Mesendoderm (in vitro differentiated cells): ENCODE measurements at regions not wholly inside any gene's neighbourhood (a gene's known extent, or its start where the extent isn't known, plus 50 kb on each side); places are given as distances from the start of the nearest gene placed in this dataset.

ENCODE experiments used
- DNase-seq: peaks from one replicate; pipeline ENCODE4 v3.0.0; 2013
- H2AK5ac ChIP-seq: 2 replicates; pipeline ENCODE4 v1.6.1; 2013; ENCODE audit warnings: low read length, inconsistent platforms
- H2BK120ac ChIP-seq: 2 replicates; pipeline ENCODE4 v1.6.1; 2013; ENCODE audit warnings: low read depth, mild to moderate bottlenecking, low read length, moderate library complexity, mixed read lengths
- H2BK15ac ChIP-seq: replicated peaks from 2 replicates; pipeline ENCODE4 v1.6.1; 2013; ENCODE audit warnings: low read depth, mild to moderate bottlenecking, moderate library complexity
- H2BK5ac ChIP-seq: 2 replicates; pipeline ENCODE4 v1.6.1; 2013; ENCODE audit warnings: low read length, inconsistent platforms
- H3K18ac ChIP-seq: 2 replicates; pipeline ENCODE4 v1.6.1; 2013; ENCODE audit warnings: mild to moderate bottlenecking, low read length, mixed read lengths
- H3K23ac ChIP-seq: one replicate; pipeline ENCODE4 v1.6.1; 2013; ENCODE audit warnings: low read length
- H3K27ac ChIP-seq: 2 replicates; pipeline ENCODE4 v1.5.1; 2013; ENCODE audit warnings: low read depth, mild to moderate bottlenecking, inconsistent platforms, low read length, moderate library complexity
- H3K27me3 ChIP-seq: 2 replicates; pipeline ENCODE4 v1.6.1; 2013; ENCODE audit warnings: low read length, control low read depth, mild to moderate bottlenecking, inconsistent platforms; ENCODE audit not compliant: insufficient read depth, poor library complexity
- H3K36me3 ChIP-seq: 2 replicates; pipeline ENCODE4 v1.6.1; 2013; ENCODE audit warnings: low read length, inconsistent platforms; ENCODE audit not compliant: control insufficient read depth, insufficient read depth
- H3K4ac ChIP-seq: one replicate; pipeline ENCODE4 v1.6.1; 2013; ENCODE audit warnings: low read depth, mild to moderate bottlenecking, low read length, moderate library complexity
- H3K4me1 ChIP-seq: 2 replicates; pipeline ENCODE4 v1.6.1; 2013; ENCODE audit warnings: low read depth, low read length, inconsistent platforms; ENCODE audit not compliant: control insufficient read depth
- H3K4me2 ChIP-seq: 2 replicates; pipeline ENCODE4 v1.6.1; 2013; ENCODE audit warnings: low read length
- H3K4me3 ChIP-seq: 2 replicates; pipeline ENCODE4 v1.5.1; 2013; ENCODE audit warnings: mild to moderate bottlenecking, low read length
- H3K56ac ChIP-seq: one replicate; pipeline ENCODE4 v1.6.1; 2013; ENCODE audit warnings: low read length
- H3K79me1 ChIP-seq: 2 replicates; pipeline ENCODE4 v1.6.1; 2013; ENCODE audit warnings: low read length, inconsistent platforms
- H3K79me2 ChIP-seq: 2 replicates; pipeline ENCODE4 v1.6.1; 2013; ENCODE audit warnings: mild to moderate bottlenecking, low read length; ENCODE audit not compliant: control insufficient read depth, insufficient read depth
- H3K9ac ChIP-seq: 2 replicates; pipeline ENCODE4 v1.6.1; 2013; ENCODE audit warnings: low read length, inconsistent platforms
- H4K5ac ChIP-seq: one replicate; pipeline ENCODE4 v1.6.1; 2013; ENCODE audit warnings: low read length
- H4K8ac ChIP-seq: one replicate; pipeline ENCODE4 v1.6.1; 2013; ENCODE audit warnings: low read depth, mild to moderate bottlenecking, control low read depth, low read length, moderate library complexity
- WGBS: extraction: QIAGEN DNeasy Blood & Tissue Kit; methylation state at CpG from one replicate; pipeline ENCODE4 v1.1.7; 2013; ENCODE audit warnings: low lambda C conversion rate, missing lambda C conversion rate; ENCODE audit not compliant: insufficient coverage; ENCODE audit errors: extremely low coverage; 5-methylcytosine and 5-hydroxymethylcytosine counted together

- H4K8ac ChIP-seq, result no peak overlapping the region
- no CpG with 5 or more reads among the region's 2 CpGs for WGBS
Observed at GRCh38 chr20:43794326-43794725, 67.5 kb upstream of the GTSF1L start.

GRCh38 chr20:43789593-43789992, 62.8 kb upstream of the GTSF1L start:
- Histone ChIP-seq H3K4ac (no peak overlapping the region), H3K4me2 (no peak overlapping the region), H4K8ac (no peak overlapping the region), H3K4me1 (no peaks in the 10 kb centered on the region), H4K5ac (no peak overlapping the region), H2BK5ac (no peak overlapping the region), H3K79me1 (no peaks in the 10 kb centered on the region), H2AK5ac (no peak overlapping the region), H3K79me2 (no peaks in the 10 kb centered on the region), H3K18ac (no peak overlapping the region), H3K36me3 (no peaks in the 10 kb centered on the region), H2BK15ac (no peak overlapping the region), H2BK120ac (no peak overlapping the region), H3K56ac (no peak overlapping the region), H3K27me3 (no peaks in the 10 kb centered on the region), H3K27ac (no peak overlapping the region), H3K23ac (no peak overlapping the region), H3K4me3 (no peak overlapping the region), H3K9ac (no peak overlapping the region)
- no peak for DNase-seq

More at GRCh38 chr20:43794326-43794725, 67.5 kb upstream of the GTSF1L start:
- Histone ChIP-seq H3K27ac (peak overlapping the region; percentile 19), H3K4ac (no peak overlapping the region), H3K4me2 (no peak overlapping the region), H3K79me1 (no peaks in the 10 kb centered on the region), H3K18ac (no peak overlapping the region), H3K27me3 (no peaks in the 10 kb centered on the region), H3K4me1 (no peaks in the 10 kb centered on the region), H3K79me2 (no peaks in the 10 kb centered on the region), H3K56ac (no peak overlapping the region), H3K4me3 (no peak overlapping the region), H4K5ac (no peak overlapping the region), H2BK120ac (no peak overlapping the region), H3K36me3 (no peaks in the 10 kb centered on the region), H2AK5ac (no peak overlapping the region), H2BK15ac (no peak overlapping the region), H3K23ac (no peak overlapping the region), H3K9ac (no peak overlapping the region), H2BK5ac (no peak overlapping the region)
- no peak for DNase-seq

GRCh38 chr20:43787937-43788336, 61.1 kb upstream of the GTSF1L start:
- H3K79me1 ChIP-seq, result no peaks in the 10 kb centered on the region
- H3K4ac ChIP-seq, result no peak overlapping the region
- H3K4me3 ChIP-seq, result no peak overlapping the region
- no peak overlapping the region for H3K23ac ChIP-seq
- no peak for DNase-seq
- no peak overlapping the region for H3K18ac ChIP-seq
- H3K27me3 ChIP-seq, result no peaks in the 10 kb centered on the region
- no peak overlapping the region for H4K8ac ChIP-seq
- no peaks in the 10 kb centered on the region for H3K36me3 ChIP-seq
- H2AK5ac ChIP-seq, result no peak overlapping the region
- WGBS, result no CpG with 5 or more reads among the region's 2 CpGs
- no peak overlapping the region for H2BK120ac ChIP-seq
- no peak overlapping the region for H3K4me2 ChIP-seq
- no peak overlapping the region for H3K56ac ChIP-seq
- no peaks in the 10 kb centered on the region for H3K4me1 ChIP-seq
- H2BK15ac ChIP-seq, result no peak overlapping the region
- H4K5ac ChIP-seq, result no peak overlapping the region
- H3K27ac ChIP-seq, result no peak overlapping the region
- H3K79me2 ChIP-seq, result no peaks in the 10 kb centered on the region
- H2BK5ac ChIP-seq, result no peak overlapping the region
- no peak overlapping the region for H3K9ac ChIP-seq

- Histone ChIP-seq H3K4me3 (no peak overlapping the region), H2BK5ac (no peak overlapping the region), H3K4me1 (no peaks in the 10 kb centered on the region), H3K4ac (no peak overlapping the region), H3K9ac (no peak overlapping the region), H3K56ac (no peak overlapping the region), H2BK15ac (no peak overlapping the region), H3K27ac (no peak overlapping the region), H3K36me3 (no peaks in the 10 kb centered on the region), H3K27me3 (no peaks in the 10 kb centered on the region), H3K79me2 (no peaks in the 10 kb centered on the region), H2BK120ac (no peak overlapping the region), H3K4me2 (no peak overlapping the region), H3K79me1 (no peaks in the 10 kb centered on the region), H3K23ac (no peak overlapping the region), H3K18ac (no peak overlapping the region), H4K5ac (no peak overlapping the region), H2AK5ac (no peak overlapping the region), H4K8ac (no peak overlapping the region)
- no peak for DNase-seq
- no CpG with 5 or more reads among the region's 5 CpGs for WGBS
Observed at GRCh38 chr20:43786885-43787284, 60.1 kb upstream of the GTSF1L start.

- no peak overlapping the region for H3K4me3 ChIP-seq
- H2BK120ac ChIP-seq, result no peak overlapping the region
- no peak overlapping the region for H2AK5ac ChIP-seq
- H3K27ac ChIP-seq, result no peak overlapping the region
- H3K4me2 ChIP-seq, result no peak overlapping the region
- H4K5ac ChIP-seq, result no peak overlapping the region
- H4K8ac ChIP-seq, result no peak overlapping the region
- no peak overlapping the region for H2BK5ac ChIP-seq
- no peak overlapping the region for H3K4ac ChIP-seq
- H3K79me1 ChIP-seq, result no peaks in the 10 kb centered on the region
- H3K9ac ChIP-seq, result no peak overlapping the region
- H3K18ac ChIP-seq, result no peak overlapping the region
- H2BK15ac ChIP-seq, result no peak overlapping the region
- H3K23ac ChIP-seq, result no peak overlapping the region
- no peaks in the 10 kb centered on the region for H3K4me1 ChIP-seq
- H3K27me3 ChIP-seq, result no peaks in the 10 kb centered on the region
- no peak overlapping the region for H3K56ac ChIP-seq
- H3K36me3 ChIP-seq, result no peaks in the 10 kb centered on the region
- WGBS, result no CpG with 5 or more reads among the region's 3 CpGs
- DNase-seq, result no peak
- no peaks in the 10 kb centered on the region for H3K79me2 ChIP-seq
Observed at GRCh38 chr20:43781215-43781614, 54.4 kb upstream of the GTSF1L start.

- Histone ChIP-seq H3K4me1 (no peaks in the 10 kb centered on the region), H3K18ac (no peak overlapping the region), H2BK120ac (no peak overlapping the region), H3K36me3 (no peaks in the 10 kb centered on the region), H2BK5ac (no peak overlapping the region), H3K4me3 (no peak overlapping the region), H3K27ac (no peak overlapping the region), H3K4me2 (no peak overlapping the region), H3K27me3 (no peaks in the 10 kb centered on the region), H3K23ac (no peak overlapping the region), H4K5ac (no peak overlapping the region), H2AK5ac (no peak overlapping the region), H4K8ac (no peak overlapping the region), H3K56ac (no peak overlapping the region), H3K79me2 (no peaks in the 10 kb centered on the region), H3K4ac (no peak overlapping the region), H2BK15ac (no peak overlapping the region), H3K9ac (no peak overlapping the region), H3K79me1 (no peaks in the 10 kb centered on the region)
- WGBS, result no CpG with 5 or more reads among the region's 2 CpGs
- DNase-seq, result no peak
Observed at GRCh38 chr20:43778375-43778774, 51.6 kb upstream of the GTSF1L start.
